IMR-90 (cell line): ENCODE measurements at regions not wholly inside any gene's neighbourhood (a gene's known extent, or its start where the extent isn't known, plus 50 kb on each side); places are given as distances from the start of the nearest gene placed in this dataset.

Experiments used
- ATAC-seq: fragments of 200-7000 bp; cut with Tn5 transposase; 2 replicates; pipeline ENCODE4 v1.9.1; 2020; ENCODE audit warnings: low read depth, mild to moderate bottlenecking, moderate library complexity
- BruUV-seq: library from RNA; stranded (reverse); fragments of 400-500 nt; replicated peaks from 2 replicates; lab custom pipeline; 2021; lab: Mats Ljungman, UMichigan
- CTCF ChIA-PET: fragments of 300-600 bp; formaldehyde crosslinking; extraction: SDS; loops from one replicate; lab custom pipeline; 2021; ENCODE audit warnings: antibody characterized with exemption; lab: Yijun Ruan, JAX
- POLR2A ChIA-PET: fragments of 300-600 bp; sonication (Branson Sonifier 250); formaldehyde crosslinking; loops from one replicate; lab custom pipeline; 2022; ENCODE audit warnings: antibody characterized with exemption; ENCODE audit not compliant: unreplicated experiment; lab: Charles Lee
- DNase-seq: peaks from one replicate; pipeline ENCODE4 v3.0.0; 2013
- H2AFZ ChIP-seq: replicated peaks from 2 replicates; pipeline ENCODE3; 2013; ENCODE audit warnings: low read length, mild to moderate bottlenecking; ENCODE audit not compliant: poor library complexity
- H2AK5ac ChIP-seq: 2 replicates; pipeline ENCODE4 v1.6.1; 2013; ENCODE audit warnings: low read depth, low read length, inconsistent platforms
- H2AK9ac ChIP-seq: replicated peaks from 2 replicates; pipeline ENCODE3; 2013; ENCODE audit warnings: mild to moderate bottlenecking, low read depth, low read length, moderate library complexity; ENCODE audit not compliant: poor library complexity
- H2BK120ac ChIP-seq: 2 replicates; pipeline ENCODE4 v1.6.1; 2013; ENCODE audit warnings: low read depth, low read length, inconsistent platforms
- H2BK15ac ChIP-seq: 3 replicates; pipeline ENCODE4 v1.6.1; 2013; ENCODE audit warnings: low read depth, low read length, inconsistent platforms
- H2BK20ac ChIP-seq: 2 replicates; pipeline ENCODE4 v1.6.1; 2013; ENCODE audit warnings: low read depth, mild to moderate bottlenecking, inconsistent platforms, low read length, moderate library complexity
- H2BK5ac ChIP-seq: 2 replicates; pipeline ENCODE4 v1.6.1; 2013; ENCODE audit warnings: mild to moderate bottlenecking, low read depth, low read length, inconsistent platforms; ENCODE audit not compliant: poor library complexity, severe bottlenecking
- H3K14ac ChIP-seq: replicated peaks from 2 replicates; pipeline ENCODE4 v1.6.1; 2013; ENCODE audit warnings: low read depth, low read length, inconsistent platforms
- H3K18ac ChIP-seq: 2 replicates; pipeline ENCODE4 v1.6.1; 2013; ENCODE audit warnings: low read depth, low read length, control low read depth
- H3K23ac ChIP-seq: 2 replicates; pipeline ENCODE4 v1.6.1; 2013; ENCODE audit warnings: low read depth, low read length, inconsistent platforms
- H3K27ac ChIP-seq: 2 replicates; pipeline ENCODE4 v1.5.1; 2013; ENCODE audit warnings: mild to moderate bottlenecking, control low read depth, low read length; ENCODE audit not compliant: insufficient read depth
- H3K27me3 ChIP-seq: 2 replicates; pipeline ENCODE4 v1.6.1; 2013; ENCODE audit warnings: low read length; ENCODE audit not compliant: control insufficient read depth, insufficient read depth
- H3K36me3 ChIP-seq: 2 replicates; pipeline ENCODE4 v1.6.1; 2013; ENCODE audit warnings: low read length, mixed read lengths; ENCODE audit not compliant: control insufficient read depth, insufficient read depth
- H3K4ac ChIP-seq: 2 replicates; pipeline ENCODE4 v1.6.1; 2013; ENCODE audit warnings: low read depth, low read length, inconsistent platforms
- H3K4me1 ChIP-seq: 2 replicates; pipeline ENCODE4 v1.6.1; 2013; ENCODE audit warnings: low read length, mixed read lengths; ENCODE audit not compliant: control insufficient read depth, insufficient read depth
- H3K4me2 ChIP-seq: 2 replicates; pipeline ENCODE4 v1.6.1; 2013; ENCODE audit warnings: low read depth, mild to moderate bottlenecking, control low read depth, low read length, moderate library complexity
- H3K4me3 ChIP-seq: 2 replicates; pipeline ENCODE4 v1.5.1; 2013; ENCODE audit warnings: low read depth, mild to moderate bottlenecking, control low read depth, low read length, moderate library complexity; ENCODE audit not compliant: insufficient read depth
- H3K56ac ChIP-seq: 2 replicates; pipeline ENCODE4 v1.6.1; 2013; ENCODE audit warnings: low read length, inconsistent platforms; ENCODE audit not compliant: insufficient read depth; ENCODE audit errors: extremely low read depth
- H3K79me1 ChIP-seq, 2 experiments: 2 replicates each; pipeline ENCODE4 v1.6.1; 2013; ENCODE audit warnings: low read length in 2 of 2, inconsistent platforms in 1 of 2, low read depth in 1 of 2
- H3K9ac ChIP-seq: 2 replicates; pipeline ENCODE4 v1.6.1; 2013; ENCODE audit warnings: low read depth, low read length, control low read depth
- H3K9me1 ChIP-seq: 2 replicates; pipeline ENCODE4 v1.6.1; 2013; ENCODE audit warnings: low read length, inconsistent platforms; ENCODE audit not compliant: insufficient read depth
- H3K9me3 ChIP-seq: 2 replicates; pipeline ENCODE4 v1.6.1; 2013; ENCODE audit warnings: low read length; ENCODE audit not compliant: control insufficient read depth, insufficient read depth
- H4K20me1 ChIP-seq: 2 replicates; pipeline ENCODE4 v1.6.1; 2013; ENCODE audit warnings: low read length, inconsistent platforms; ENCODE audit not compliant: insufficient read depth
- H4K5ac ChIP-seq: 2 replicates; pipeline ENCODE4 v1.6.1; 2013; ENCODE audit warnings: mild to moderate bottlenecking, low read depth, low read length, control low read depth
- H4K8ac ChIP-seq, 2 experiments: 2 replicates each; pipeline ENCODE4 v1.6.1; 2013; ENCODE audit warnings: low read depth in 2 of 2, low read length in 2 of 2, control low read depth in 1 of 2, inconsistent platforms in 1 of 2
- H4K91ac ChIP-seq: 2 replicates; pipeline ENCODE4 v1.6.1; 2013; ENCODE audit warnings: low read depth, low read length, inconsistent platforms; ENCODE audit not compliant: insufficient read depth
- BHLHE40 ChIP-seq: fragments of 150-350 bp; IDR thresholded peaks from 2 replicates; pipeline ENCODE4 v1.6.1; 2016; ENCODE audit warnings: mild to moderate bottlenecking, low read depth, low read length
- CEBPB ChIP-seq: IDR thresholded peaks from 2 replicates; pipeline ENCODE4 v1.6.1; 2012; ENCODE audit warnings: low read depth, low read length, improper control_type of control experiment
- CHD1 ChIP-seq: IDR thresholded peaks from 2 replicates; pipeline ENCODE4 v1.6.1; 2012; ENCODE audit warnings: low read depth, low read length, improper control_type of control experiment
- CTCF ChIP-seq: conservative IDR thresholded peaks from 2 replicates; pipeline ENCODE4 v1.5.1; 2012; ENCODE audit warnings: mild to moderate bottlenecking, low read depth, low read length, improper control_type of control experiment
- FOS ChIP-seq: fragments of 150-350 bp; IDR thresholded peaks from 2 replicates; pipeline ENCODE4 v1.6.1; 2016; ENCODE audit warnings: low read depth, low read length
- MAFK ChIP-seq: IDR thresholded peaks from 2 replicates; pipeline ENCODE4 v1.6.1; 2012; ENCODE audit warnings: low read depth, low read length, improper control_type of control experiment
- MAZ ChIP-seq: IDR thresholded peaks from 2 replicates; pipeline ENCODE4 v1.6.1; 2012; ENCODE audit warnings: low read depth, mild to moderate bottlenecking, low read length, improper control_type of control experiment, moderate library complexity, borderline replicate concordance
- MXI1 ChIP-seq: IDR thresholded peaks from 2 replicates; pipeline ENCODE4 v1.6.1; 2012; ENCODE audit warnings: low read depth, mild to moderate bottlenecking, low read length, moderate library complexity, borderline replicate concordance
- NFE2L2 ChIP-seq: fragments of 150-350 bp; IDR thresholded peaks from 2 replicates; pipeline ENCODE4 v1.6.1; 2016; ENCODE audit warnings: low read depth, mild to moderate bottlenecking, low read length
- POLR2A ChIP-seq: IDR thresholded peaks from 2 replicates; pipeline ENCODE4 v1.6.1; 2012; ENCODE audit warnings: mild to moderate bottlenecking, low read depth, low read length
- RAD21 ChIP-seq: IDR thresholded peaks from 2 replicates; pipeline ENCODE4 v1.6.1; 2012; ENCODE audit warnings: low read length, improper control_type of control experiment
- RCOR1 ChIP-seq: IDR thresholded peaks from 2 replicates; pipeline ENCODE4 v1.6.1; 2012; ENCODE audit warnings: mild to moderate bottlenecking, low read length, improper control_type of control experiment; ENCODE audit not compliant: insufficient replicate concordance
- RFX5 ChIP-seq: IDR thresholded peaks from 2 replicates; pipeline ENCODE4 v1.8.0; 2012; ENCODE audit warnings: low read depth, mild to moderate bottlenecking, low read length, moderate library complexity
- SMC3 ChIP-seq: fragments of 150-350 bp; IDR thresholded peaks from 2 replicates; pipeline ENCODE4 v1.6.1; 2016; ENCODE audit warnings: low read depth, mild to moderate bottlenecking, antibody characterized with exemption, low read length, moderate library complexity
- WGBS, 2 experiments: methylation state at CpG; one replicate each; pipeline versions ENCODE4 v1.1.5 to v1.1.7; 2013; ENCODE audit warnings: missing lambda C conversion rate in 2 of 2; ENCODE audit not compliant: insufficient read length in 1 of 2; ENCODE audit errors: extremely low coverage in 2 of 2; 5-methylcytosine and 5-hydroxymethylcytosine counted together
- dilution Hi-C: fragments of 300-500 bp; cut with HindIII; formaldehyde crosslinking; loops from one replicate; pipeline ENCODE4 v1.14.3; 2018; ENCODE audit warnings: low sequenced_read_pairs; ENCODE audit not compliant: unreplicated experiment
- in situ Hi-C: fragments of 300-500 bp; cut with MboI; formaldehyde crosslinking; loops from 3 replicates; pipeline ENCODE4 v1.14.3; 2019; ENCODE audit warnings: low sequenced_read_pairs, inconsistent platforms, mixed read lengths
- intact Hi-C: fragments of 100-400 bp; cut with micrococcal nuclease; formaldehyde crosslinking; loops from 2 replicates; pipeline ENCODE4 v1.10.0; 2022
- TF ChIP-seq, protein P1 (sequence below): fragments of 150-350 bp; IDR thresholded peaks from 2 replicates; pipeline ENCODE4 v1.6.1; 2016; ENCODE audit warnings: low read depth, mild to moderate bottlenecking, low read length, moderate library complexity, borderline replicate concordance
- TF ChIP-seq, protein P2 (sequence below): fragments of 150-350 bp; IDR thresholded peaks from 2 replicates; pipeline ENCODE4 v1.6.1; 2017; ENCODE audit warnings: mild to moderate bottlenecking, antibody characterized with exemption, low read length, low read depth

GRCh38 chr13:74444161-74444571 lies 310.0 kb upstream of the KLF12 start:
- H3K4me3 ChIP-seq = no peak overlapping the region
- in situ Hi-C loops = no loop called here
- no peak overlapping the region for H3K18ac ChIP-seq
- ATAC-seq (no peak; the same call in 1 of the 2 replicates), DNase-seq (no peak)
- no peak overlapping the region for H2BK120ac ChIP-seq
- H4K5ac ChIP-seq = no peak overlapping the region
- H3K36me3 ChIP-seq = no peaks in the 10 kb centered on the region
- no peak overlapping the region for H4K91ac ChIP-seq
- no TSS peak for BruUV-seq
- H2AK9ac ChIP-seq = no peak overlapping the region
- no peaks in the 10 kb centered on the region for H3K79me1 ChIP-seq
- intact Hi-C loops = loop anchor here (5.0 kb wide), 1 partner anchor 307 kb away; no protein-coding TSS in a partner anchor
- H2BK20ac ChIP-seq = peak overlapping the region; percentile 18; the same call in 1 of the 2 replicates
- peaks cover 4% of the 10 kb centered on the region; the same call in 1 of the 2 replicates for H3K4me1 ChIP-seq
- H2BK15ac ChIP-seq = no peak overlapping the region
- no CpG with 5 or more reads among the region's 6 CpGs for WGBS, 2 experiments
- ChIA-PET CTCF (no interaction called here), POLR2A (interaction anchor here (0.6 kb wide), 1 partner anchor 10 kb away, joined by 3 read pairs; no protein-coding TSS in a partner anchor)
- dilution Hi-C loops = no loop called here
- no peak overlapping the region for H3K27ac ChIP-seq
- TF ChIP-seq RCOR1 (no peak), BHLHE40 (no peak), MAFK (no peak), RFX5 (no peak), CHD1 (no peak), FOS (no peak), MXI1 (no peak), CTCF (no peak), NFE2L2 (no peak), SMC3 (no peak), RAD21 (no peak), POLR2A (no peak), MAZ (no peak), CEBPB (no peak)
- TF ChIP-seq, protein P1, sequence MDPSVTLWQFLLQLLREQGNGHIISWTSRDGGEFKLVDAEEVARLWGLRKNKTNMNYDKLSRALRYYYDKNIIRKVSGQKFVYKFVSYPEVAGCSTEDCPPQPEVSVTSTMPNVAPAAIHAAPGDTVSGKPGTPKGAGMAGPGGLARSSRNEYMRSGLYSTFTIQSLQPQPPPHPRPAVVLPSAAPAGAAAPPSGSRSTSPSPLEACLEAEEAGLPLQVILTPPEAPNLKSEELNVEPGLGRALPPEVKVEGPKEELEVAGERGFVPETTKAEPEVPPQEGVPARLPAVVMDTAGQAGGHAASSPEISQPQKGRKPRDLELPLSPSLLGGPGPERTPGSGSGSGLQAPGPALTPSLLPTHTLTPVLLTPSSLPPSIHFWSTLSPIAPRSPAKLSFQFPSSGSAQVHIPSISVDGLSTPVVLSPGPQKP = no peak
- TF ChIP-seq, protein P2, sequence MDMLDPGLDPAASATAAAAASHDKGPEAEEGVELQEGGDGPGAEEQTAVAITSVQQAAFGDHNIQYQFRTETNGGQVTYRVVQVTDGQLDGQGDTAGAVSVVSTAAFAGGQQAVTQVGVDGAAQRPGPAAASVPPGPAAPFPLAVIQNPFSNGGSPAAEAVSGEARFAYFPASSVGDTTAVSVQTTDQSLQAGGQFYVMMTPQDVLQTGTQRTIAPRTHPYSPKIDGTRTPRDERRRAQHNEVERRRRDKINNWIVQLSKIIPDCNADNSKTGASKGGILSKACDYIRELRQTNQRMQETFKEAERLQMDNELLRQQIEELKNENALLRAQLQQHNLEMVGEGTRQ = no peak
- H3K9me3 ChIP-seq = no peaks in the 10 kb centered on the region
- no peak overlapping the region for H4K8ac ChIP-seq
- no peaks in the 10 kb centered on the region for H4K20me1 ChIP-seq
- H3K14ac ChIP-seq = no peak overlapping the region
- H3K23ac ChIP-seq = no peak overlapping the region
- no peak overlapping the region for H3K4ac ChIP-seq
- H3K4me2 ChIP-seq = no peak overlapping the region
- H3K9me1 ChIP-seq = no peaks in the 10 kb centered on the region; the same call in 1 of the 2 replicates
- no peak overlapping the region for H3K56ac ChIP-seq
- no peak overlapping the region for H2BK5ac ChIP-seq
- no peak overlapping the region for H2AK5ac ChIP-seq
- H2AFZ ChIP-seq = no peak overlapping the region
- H3K9ac ChIP-seq = no peak overlapping the region
- H3K27me3 ChIP-seq = no peaks in the 10 kb centered on the region; the same call in 1 of the 2 replicates
